Epithelial cell of esophagus (primary cell): ENCODE measurements at regions not wholly inside any gene's neighbourhood (a gene's known extent, or its start where the extent isn't known, plus 50 kb on each side); places are given as distances from the start of the nearest gene placed in this dataset.

Source experiments
- DNase-seq: peaks from one replicate; pipeline ENCODE4 v3.0.0; 2010; ENCODE audit warnings: low read depth
- H3K4me3 ChIP-seq: 2 replicates; pipeline ENCODE4 v1.5.1; 2011; ENCODE audit warnings: mild to moderate bottlenecking, low read length, control low read depth
- TF ChIP-seq, protein P1 (sequence below): IDR thresholded peaks from 2 replicates; pipeline ENCODE4 v1.5.1; 2011; ENCODE audit warnings: low read depth, mild to moderate bottlenecking, low read length, control low read depth, inconsistent platforms; ENCODE audit not compliant: insufficient read depth; ENCODE audit errors: missing control alignments

DNA sequence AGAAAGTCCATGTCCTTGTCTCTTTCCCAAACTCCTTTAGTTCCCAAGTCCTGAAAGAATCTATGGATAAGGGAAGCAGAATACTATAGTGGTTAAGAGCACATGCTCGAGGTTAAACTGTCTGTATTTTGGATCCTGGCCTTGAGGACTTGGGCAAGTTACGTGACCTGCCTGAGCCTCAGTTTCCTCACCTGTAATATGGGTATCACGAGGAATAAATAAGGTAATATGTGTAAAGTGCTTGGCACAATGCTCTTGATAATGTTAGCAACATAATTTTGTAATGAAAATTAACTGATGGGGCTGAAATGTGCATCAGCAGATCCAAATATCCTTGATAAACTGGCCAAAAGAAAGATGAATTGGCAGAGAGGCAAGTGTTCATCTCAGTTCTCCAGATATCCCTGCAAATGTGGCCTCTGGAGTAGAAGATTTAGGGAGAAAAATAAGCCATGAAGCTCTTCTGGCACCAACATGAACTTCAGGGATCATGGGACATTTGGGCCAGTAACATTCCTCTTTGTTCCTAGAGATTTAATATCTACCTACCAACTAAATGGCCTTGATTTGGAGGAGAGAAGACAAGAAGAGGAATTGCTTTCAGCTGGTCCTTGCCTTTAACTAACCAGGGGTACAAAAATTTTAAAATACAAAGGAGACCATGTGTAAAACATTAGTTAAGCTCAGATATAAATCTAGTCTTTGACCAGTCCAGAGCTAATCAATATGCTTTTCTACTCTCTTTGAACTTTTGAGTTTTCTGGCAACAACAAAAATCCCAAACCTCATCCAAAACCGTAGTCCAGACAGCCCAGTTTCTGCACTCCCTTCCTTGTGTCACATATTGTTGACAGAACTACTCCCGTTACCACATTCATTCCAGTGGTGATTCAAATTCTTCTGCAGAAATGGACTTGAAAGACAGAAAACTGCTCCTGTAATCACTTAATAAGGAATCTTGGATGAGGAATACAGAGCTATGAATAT, 52.7 kb upstream of the EML4 start:
- no peak for DNase-seq
- H3K4me3 ChIP-seq = no peak overlapping the region
- TF ChIP-seq, protein P1, sequence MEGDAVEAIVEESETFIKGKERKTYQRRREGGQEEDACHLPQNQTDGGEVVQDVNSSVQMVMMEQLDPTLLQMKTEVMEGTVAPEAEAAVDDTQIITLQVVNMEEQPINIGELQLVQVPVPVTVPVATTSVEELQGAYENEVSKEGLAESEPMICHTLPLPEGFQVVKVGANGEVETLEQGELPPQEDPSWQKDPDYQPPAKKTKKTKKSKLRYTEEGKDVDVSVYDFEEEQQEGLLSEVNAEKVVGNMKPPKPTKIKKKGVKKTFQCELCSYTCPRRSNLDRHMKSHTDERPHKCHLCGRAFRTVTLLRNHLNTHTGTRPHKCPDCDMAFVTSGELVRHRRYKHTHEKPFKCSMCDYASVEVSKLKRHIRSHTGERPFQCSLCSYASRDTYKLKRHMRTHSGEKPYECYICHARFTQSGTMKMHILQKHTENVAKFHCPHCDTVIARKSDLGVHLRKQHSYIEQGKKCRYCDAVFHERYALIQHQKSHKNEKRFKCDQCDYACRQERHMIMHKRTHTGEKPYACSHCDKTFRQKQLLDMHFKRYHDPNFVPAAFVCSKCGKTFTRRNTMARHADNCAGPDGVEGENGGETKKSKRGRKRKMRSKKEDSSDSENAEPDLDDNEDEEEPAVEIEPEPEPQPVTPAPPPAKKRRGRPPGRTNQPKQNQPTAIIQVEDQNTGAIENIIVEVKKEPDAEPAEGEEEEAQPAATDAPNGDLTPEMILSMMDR = no peak

DNA sequence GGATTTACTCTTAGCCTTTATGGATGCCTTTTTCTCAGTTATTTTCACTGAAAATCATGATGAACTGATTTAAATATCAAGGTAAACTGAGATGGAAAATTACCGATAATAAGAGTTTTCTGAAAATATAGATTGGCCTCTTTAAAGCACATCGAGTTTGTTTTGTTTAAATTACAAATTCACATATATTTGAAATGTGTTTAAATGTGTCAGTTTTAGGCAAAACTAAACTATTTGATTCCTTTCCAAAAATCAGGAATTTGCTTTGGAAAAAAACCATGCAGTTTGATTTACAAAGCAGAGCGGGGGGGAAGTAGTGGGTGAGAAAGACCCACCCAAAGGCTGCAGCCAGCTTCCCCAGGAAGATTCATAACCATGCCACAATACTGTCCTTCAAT, 52.0 kb upstream of the EML4 start:
- H3K4me3 ChIP-seq = no peak overlapping the region
- DNase-seq = no peak
- TF ChIP-seq, protein P1 = no peak

DNA sequence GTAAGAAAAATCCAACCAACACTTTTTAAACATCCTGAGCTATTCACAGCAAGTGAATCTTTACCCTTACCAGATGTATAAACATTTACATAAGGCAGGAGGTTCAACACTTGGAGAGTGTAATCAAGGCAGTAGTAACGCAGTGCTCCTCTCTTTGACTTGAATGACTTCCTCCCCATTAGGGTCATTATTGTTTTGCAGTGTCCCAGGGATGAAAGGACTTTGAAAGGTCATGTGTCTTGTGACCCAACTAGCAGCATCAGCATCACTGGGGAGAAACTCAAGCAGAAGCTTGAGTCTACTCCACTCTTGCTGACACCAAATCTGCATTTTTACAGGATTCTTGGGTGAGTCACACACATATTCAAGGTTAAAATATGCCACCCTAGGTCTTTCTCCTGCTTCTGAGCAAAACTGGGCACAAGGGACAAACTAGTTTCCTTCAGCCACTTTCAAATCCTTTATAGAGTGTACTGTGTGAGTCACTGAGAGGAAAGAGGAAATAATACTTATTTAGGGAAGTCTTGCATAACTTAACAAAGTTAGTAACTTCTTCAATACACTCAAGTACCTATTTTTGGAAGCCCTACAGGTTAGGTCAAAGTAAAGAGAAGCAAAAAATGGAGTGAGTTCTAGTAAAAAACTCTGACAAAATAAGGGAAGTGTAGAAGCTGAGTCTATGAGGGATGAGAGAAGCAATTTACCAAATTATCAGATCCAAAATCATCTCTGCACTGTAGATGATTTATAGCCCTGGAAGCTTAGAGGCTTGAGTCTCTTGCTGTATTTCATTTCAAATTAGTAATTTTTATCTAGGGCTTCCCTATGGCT, 51.0 kb upstream of the EML4 start:
- no peak overlapping the region for H3K4me3 ChIP-seq
- DNase-seq = peak; percentile 55
- TF ChIP-seq, protein P1 = no peak

DNA sequence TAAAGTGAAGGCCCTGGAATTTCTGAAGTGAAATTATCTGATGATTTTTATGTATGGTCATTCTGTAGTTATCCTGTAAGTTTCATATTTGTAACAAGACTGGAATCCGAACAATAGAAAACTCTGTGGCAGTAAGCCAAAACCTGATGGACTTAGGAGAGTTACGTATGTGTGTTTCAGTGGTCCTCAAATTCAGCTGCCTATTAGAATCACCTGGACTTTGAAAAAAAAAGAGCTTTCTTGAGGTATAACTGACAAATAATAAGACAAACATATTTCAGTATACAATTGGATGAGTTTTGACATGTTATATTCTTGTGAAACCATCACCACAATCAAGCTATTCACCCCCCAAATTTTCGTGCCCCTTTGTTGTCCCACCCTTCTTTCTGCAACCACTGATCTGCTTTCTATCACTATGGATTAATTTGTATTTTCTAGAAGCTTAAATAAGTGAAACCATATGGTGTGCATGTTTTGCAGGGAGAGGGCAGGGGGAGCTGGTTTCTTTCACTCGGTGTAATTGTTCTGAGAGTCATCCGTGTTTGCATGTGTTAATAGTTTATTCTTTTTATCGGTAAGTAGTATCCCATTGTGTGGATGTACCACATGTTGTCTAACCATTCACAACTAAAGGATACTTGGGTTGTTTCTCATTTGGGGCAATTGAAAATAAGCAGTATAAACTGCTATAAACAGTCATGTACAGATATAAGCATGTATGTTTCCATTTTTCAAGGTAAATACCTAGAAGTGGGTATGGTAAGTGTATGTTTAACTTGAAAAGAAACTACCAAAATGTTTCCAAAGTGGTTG, 50.2 kb upstream of the EML4 start:
- no peak overlapping the region for H3K4me3 ChIP-seq
- TF ChIP-seq, protein P1 = no peak
- no peak for DNase-seq
